NT2/D1 (cell line): ENCODE measurements at regions not wholly inside any gene's neighbourhood (a gene's known extent, or its start where the extent isn't known, plus 50 kb on each side); places are given as distances from the start of the nearest gene placed in this dataset.

Source experiments
- DNase-seq: peaks from one replicate; pipeline ENCODE4 v3.0.0-alpha.2; 2011; ENCODE audit warnings: low read depth, low spot score
- H3K27me3 ChIP-seq: 2 replicates; pipeline ENCODE4 v1.6.0; 2011; ENCODE audit warnings: mild to moderate bottlenecking; ENCODE audit not compliant: insufficient read length, insufficient read depth
- H3K36me3 ChIP-seq: 2 replicates; pipeline ENCODE4 v1.6.1; 2011; ENCODE audit warnings: mild to moderate bottlenecking, low read length, mixed read lengths; ENCODE audit not compliant: insufficient read depth, insufficient read length
- H3K4me1 ChIP-seq: 2 replicates; pipeline ENCODE4 v1.5.1; 2011; ENCODE audit not compliant: insufficient read depth, insufficient read length
- H3K4me3 ChIP-seq: 2 replicates; pipeline ENCODE4 v1.5.1; 2011; ENCODE audit warnings: low read depth; ENCODE audit not compliant: insufficient read length
- H3K9ac ChIP-seq: 2 replicates; pipeline ENCODE4 v1.6.0; 2011; ENCODE audit warnings: low read depth; ENCODE audit not compliant: insufficient read length
- H3K9me3 ChIP-seq: 2 replicates; pipeline ENCODE4 v1.5.1; 2011; ENCODE audit warnings: mild to moderate bottlenecking, low read length; ENCODE audit not compliant: insufficient read depth
- SUZ12 ChIP-seq: IDR thresholded peaks from 2 replicates; pipeline ENCODE4 v1.6.1; 2011; ENCODE audit not compliant: insufficient read length, insufficient read depth; ENCODE audit errors: extremely low read depth
- YY1 ChIP-seq: IDR thresholded peaks from 2 replicates; pipeline ENCODE4 v1.6.1; 2011; ENCODE audit not compliant: insufficient read length, insufficient read depth
- ZNF274 ChIP-seq: IDR thresholded peaks from 2 replicates; pipeline ENCODE4 v1.6.1; 2011; ENCODE audit warnings: mild to moderate bottlenecking, low read depth, low read length

DNA sequence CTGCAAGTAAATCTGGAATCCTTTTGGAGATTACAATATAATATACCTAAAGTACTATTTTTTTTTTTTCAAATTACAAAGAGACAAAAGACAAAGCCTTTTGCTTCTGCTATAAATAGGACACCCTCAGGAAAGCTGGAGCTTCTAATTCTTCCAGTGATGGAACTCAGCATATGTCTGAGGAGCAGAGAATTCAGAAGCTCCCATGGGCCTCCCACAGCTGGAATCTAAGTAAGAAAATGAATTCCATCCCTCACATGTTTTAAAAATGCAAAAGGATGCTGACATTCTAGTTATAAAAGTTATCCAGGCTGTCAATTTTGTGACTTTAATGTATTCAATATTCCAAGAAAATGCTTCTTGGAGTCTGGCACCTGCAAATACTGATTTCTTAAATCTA, 571.3 kb upstream of the LRRTM4 start:
- no peak for TF ChIP-seq ZNF274
- no peak for TF ChIP-seq YY1
- TF ChIP-seq SUZ12 = no peak
- no peak overlapping the region for H3K4me3 ChIP-seq
- H3K27me3 ChIP-seq = no peaks in the 10 kb centered on the region
- H3K9ac ChIP-seq = no peak overlapping the region
- no peaks in the 10 kb centered on the region for H3K36me3 ChIP-seq
- no peaks in the 10 kb centered on the region for H3K9me3 ChIP-seq
- no peaks in the 10 kb centered on the region for H3K4me1 ChIP-seq
- DNase-seq = no peak

DNA sequence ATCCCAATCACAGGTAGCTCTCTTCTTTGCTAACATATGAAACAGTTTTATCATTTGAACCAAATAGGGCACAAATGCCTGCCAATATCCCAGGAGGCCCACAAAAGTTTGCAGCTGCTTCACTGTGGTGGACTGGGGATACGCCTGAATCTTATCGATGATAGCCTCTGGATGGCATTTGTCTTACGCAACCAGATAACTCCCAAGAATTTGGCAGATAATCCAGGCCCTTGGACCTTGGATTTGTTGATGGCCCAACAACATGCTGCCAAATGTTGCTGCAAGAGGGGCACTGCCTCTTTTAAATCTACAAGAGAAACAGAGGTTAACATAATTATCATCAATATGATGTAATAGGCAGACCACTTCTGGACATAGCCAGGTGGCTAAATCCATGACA, 587.1 kb upstream of the LRRTM4 start:
- no peak for DNase-seq
- TF ChIP-seq ZNF274 = no peak
- TF ChIP-seq SUZ12 = no peak
- TF ChIP-seq YY1 = no peak

DNA sequence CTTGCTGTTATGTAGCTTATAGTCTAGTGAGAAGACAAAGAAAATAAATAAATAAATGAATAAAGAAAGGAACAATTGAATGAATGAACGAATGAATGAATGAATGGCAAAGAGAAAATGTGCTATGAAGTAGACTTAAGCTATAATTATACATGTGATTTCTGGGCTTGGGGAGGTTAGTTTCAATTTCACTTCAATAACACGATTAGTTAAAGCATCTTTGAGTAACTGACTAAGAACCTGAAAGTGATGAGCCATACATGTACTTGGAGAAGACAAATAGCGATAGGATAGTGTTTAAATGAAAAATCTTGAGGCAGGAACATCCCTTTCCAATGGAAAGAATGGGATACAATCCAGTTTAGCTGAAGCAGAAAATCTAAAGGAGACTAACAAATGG, 593.1 kb upstream of the LRRTM4 start:
- H3K27me3 ChIP-seq = no peaks in the 10 kb centered on the region
- no peaks in the 10 kb centered on the region for H3K9me3 ChIP-seq
- no peak overlapping the region for H3K9ac ChIP-seq
- no peak overlapping the region for H3K4me3 ChIP-seq
- no peaks in the 10 kb centered on the region for H3K36me3 ChIP-seq
- no peaks in the 10 kb centered on the region for H3K4me1 ChIP-seq
- no peak for TF ChIP-seq YY1
- TF ChIP-seq SUZ12 = no peak
- TF ChIP-seq ZNF274 = no peak
- no peak for DNase-seq

More for the DNA sequence above, 587.1 kb upstream of the LRRTM4 start:
- Histone ChIP-seq H3K9ac (no peak overlapping the region), H3K4me1 (no peaks in the 10 kb centered on the region), H3K4me3 (no peak overlapping the region), H3K9me3 (0 out of 2 replicates have a peak, but pooled peaks cover under 1% of the 10 kb centered on the region), H3K27me3 (no peaks in the 10 kb centered on the region), H3K36me3 (no peaks in the 10 kb centered on the region)

DNA sequence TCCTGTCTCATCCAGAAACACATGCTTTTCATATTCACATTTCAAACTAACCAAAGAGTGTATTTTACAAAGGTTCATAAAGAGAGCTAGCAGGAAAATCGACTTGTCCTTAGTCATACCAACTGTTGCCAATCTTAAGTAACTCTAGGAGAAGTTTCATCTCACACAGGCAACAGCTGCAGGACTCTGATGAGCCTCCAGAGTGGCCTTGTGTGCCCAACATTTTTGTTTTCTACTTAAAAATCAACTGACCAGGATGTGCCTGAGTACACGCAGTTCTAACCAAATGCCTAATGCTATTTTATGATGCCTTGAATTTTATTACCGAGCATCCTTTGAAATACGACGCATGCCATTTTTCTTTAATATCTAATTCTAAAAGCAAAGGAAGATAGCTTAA, 595.9 kb upstream of the LRRTM4 start:
- TF ChIP-seq ZNF274 (no peak), SUZ12 (no peak), YY1 (no peak)

DNA sequence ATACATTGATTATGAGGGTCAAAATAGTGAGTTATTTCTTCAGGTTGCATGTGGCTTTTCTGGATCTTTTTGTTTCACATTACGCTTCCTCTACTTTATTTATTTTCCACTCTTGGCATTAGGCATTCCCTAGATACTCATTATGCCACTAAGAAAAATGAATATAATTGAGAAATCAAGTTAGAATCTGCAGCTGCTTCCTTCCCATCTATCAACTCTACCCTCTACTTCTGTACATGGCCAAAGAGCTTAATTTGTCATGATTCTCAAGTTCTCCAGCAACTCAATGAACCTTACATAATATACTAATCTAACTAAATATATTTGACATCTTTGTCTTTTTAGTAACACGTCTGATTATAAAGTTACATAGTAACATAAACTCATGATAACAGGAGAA, 598.1 kb upstream of the LRRTM4 start:
- Histone ChIP-seq H3K27me3 (no peaks in the 10 kb centered on the region), H3K9me3 (no peaks in the 10 kb centered on the region), H3K4me1 (no peaks in the 10 kb centered on the region), H3K9ac (no peak overlapping the region), H3K36me3 (no peaks in the 10 kb centered on the region), H3K4me3 (no peak overlapping the region)
- no peak for DNase-seq
- TF ChIP-seq ZNF274 (no peak), YY1 (no peak), SUZ12 (no peak)

More for the DNA sequence above, 595.9 kb upstream of the LRRTM4 start:
- H3K9me3 ChIP-seq = no peaks in the 10 kb centered on the region
- no peaks in the 10 kb centered on the region for H3K4me1 ChIP-seq
- DNase-seq = no peak
- H3K9ac ChIP-seq = no peak overlapping the region
- H3K4me3 ChIP-seq = no peak overlapping the region
- no peaks in the 10 kb centered on the region for H3K27me3 ChIP-seq
- H3K36me3 ChIP-seq = no peaks in the 10 kb centered on the region

DNA sequence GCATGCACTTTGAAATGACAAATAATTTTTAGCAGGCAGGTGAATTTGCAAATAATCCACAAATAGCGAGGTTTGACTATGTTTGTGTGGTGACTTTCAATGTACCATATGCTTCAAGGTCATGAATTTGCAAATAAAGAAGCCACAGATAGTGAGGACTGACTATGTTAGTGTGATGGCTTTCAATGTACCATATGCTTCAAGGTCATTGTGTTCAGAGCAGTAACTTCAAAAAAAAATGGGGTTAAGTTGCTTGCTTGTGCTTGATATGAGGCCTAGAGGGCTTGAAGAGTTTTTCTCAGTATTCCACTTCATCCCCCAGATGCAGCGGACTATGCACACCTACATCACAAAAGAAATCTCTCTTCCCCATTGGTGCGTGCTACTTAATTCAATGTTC, 602.9 kb upstream of the LRRTM4 start:
- H3K9ac ChIP-seq = no peak overlapping the region
- no peaks in the 10 kb centered on the region for H3K27me3 ChIP-seq
- no peaks in the 10 kb centered on the region for H3K36me3 ChIP-seq
- no peaks in the 10 kb centered on the region for H3K9me3 ChIP-seq
- TF ChIP-seq ZNF274 (no peak), YY1 (no peak), SUZ12 (no peak)
- no peaks in the 10 kb centered on the region for H3K4me1 ChIP-seq
- DNase-seq = no peak
- no peak overlapping the region for H3K4me3 ChIP-seq

DNA sequence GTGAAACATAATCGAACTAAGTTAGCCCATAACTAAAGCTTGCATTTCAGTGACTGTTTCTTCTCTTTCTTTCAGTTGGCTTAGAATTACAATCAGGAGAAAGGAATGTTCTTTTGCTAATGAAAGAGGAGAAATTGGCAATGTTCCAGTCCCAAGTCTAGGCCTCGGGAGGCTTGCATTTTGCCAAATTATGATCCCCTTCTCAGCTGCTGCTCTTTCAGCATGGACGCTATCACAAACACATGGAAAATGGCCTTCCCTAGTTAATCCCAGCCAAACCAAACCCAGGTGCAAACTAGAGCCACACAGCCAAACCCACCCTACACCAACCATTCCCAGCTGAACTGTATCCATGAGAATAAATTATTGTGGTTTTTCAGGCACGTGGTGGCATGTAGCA, 605.2 kb upstream of the LRRTM4 start:
- no peak for DNase-seq
- TF ChIP-seq ZNF274 (no peak), SUZ12 (no peak)
- no peaks in the 10 kb centered on the region for H3K9me3 ChIP-seq
- H3K9ac ChIP-seq = no peak overlapping the region
- H3K27me3 ChIP-seq = no peaks in the 10 kb centered on the region
- H3K4me1 ChIP-seq = no peaks in the 10 kb centered on the region
- H3K36me3 ChIP-seq = no peaks in the 10 kb centered on the region
- no peak overlapping the region for H3K4me3 ChIP-seq
